ENCODE measurements at regions not wholly inside any gene's neighbourhood (a gene's known extent, or its start where the extent isn't known, plus 50 kb on each side); places are given as distances from the start of the nearest gene placed in this dataset.

DNA sequence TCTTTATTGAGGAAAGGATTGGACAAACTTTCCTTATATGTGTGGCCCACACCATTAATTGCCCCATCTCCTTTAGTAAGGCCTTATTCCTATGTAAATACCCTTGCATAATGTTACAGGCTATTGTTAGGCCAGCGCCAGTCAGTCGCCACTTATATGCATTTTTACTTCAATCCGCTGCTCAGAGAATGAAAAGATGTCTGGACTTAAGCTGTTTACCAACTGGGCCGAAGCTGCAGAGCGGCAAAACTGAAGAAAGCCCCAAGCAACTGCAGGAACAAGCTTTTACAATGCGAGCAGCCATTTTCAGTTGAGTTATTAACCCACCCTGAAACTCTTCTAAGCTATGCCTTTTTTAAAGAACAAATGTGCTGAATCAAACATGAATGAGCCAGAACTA is 92.1 kb upstream of the OTX2 start:
- no peak for DNase-seq

DNA sequence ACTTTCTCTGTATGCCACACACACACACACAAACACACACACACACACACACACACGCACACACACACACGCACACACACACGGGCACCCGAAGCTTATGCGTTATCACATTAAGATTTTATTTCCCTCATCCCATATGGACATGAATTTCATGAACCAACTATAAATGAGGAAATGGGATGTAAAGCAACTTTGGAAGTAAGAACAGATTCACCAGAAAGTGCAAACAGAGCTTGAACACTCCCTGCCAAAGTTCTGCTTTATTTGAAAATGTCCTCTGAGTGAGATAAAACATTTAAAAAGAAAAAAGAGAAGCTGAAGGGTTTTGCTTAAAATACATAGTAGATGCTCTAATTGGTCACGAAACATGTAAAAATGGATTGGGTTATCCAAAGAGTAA is 90.4 kb upstream of the OTX2 start:
- DNase-seq: no peak

DNA sequence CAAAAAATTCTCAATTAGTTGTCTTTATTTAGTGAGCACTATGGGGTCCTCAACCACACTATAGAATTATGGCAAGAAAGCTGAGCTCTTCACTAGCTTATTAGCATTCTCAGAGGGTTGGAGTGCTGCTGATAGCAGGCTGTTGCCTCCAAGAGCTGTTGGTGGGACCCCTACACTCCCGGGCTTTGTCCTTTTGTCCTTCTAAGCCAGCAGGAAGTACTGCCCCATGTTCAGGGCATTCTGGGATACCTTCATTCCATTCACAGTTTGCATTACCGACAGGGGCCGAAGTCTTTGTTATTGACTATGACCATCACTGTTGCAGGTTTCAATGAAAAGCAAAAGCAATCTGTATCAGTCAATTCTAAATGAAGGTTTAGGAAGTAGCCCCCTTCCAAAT is 89.5 kb upstream of the OTX2 start:
- DNase-seq: no peak

DNA sequence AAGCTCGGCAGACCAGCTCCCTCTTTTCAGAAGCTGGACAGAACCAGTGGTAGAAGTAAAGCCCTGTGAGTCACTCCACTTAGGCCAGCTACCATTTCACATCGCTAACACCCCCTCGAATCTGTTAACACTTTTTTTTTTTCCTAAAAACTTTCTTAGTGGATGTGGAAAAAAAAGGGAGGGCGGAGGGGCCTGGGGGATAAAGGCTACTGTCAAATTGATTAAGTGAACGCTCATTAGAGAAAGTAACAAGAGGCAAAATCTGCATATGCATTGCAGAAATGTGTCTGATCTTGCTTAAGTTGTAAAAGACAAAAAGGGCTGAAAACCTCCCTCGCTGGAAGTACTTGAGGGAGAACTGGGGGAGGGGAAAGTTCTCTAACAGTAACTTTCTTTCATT is 86.6 kb upstream of the OTX2 start:
- DNase-seq: no peak

DNA sequence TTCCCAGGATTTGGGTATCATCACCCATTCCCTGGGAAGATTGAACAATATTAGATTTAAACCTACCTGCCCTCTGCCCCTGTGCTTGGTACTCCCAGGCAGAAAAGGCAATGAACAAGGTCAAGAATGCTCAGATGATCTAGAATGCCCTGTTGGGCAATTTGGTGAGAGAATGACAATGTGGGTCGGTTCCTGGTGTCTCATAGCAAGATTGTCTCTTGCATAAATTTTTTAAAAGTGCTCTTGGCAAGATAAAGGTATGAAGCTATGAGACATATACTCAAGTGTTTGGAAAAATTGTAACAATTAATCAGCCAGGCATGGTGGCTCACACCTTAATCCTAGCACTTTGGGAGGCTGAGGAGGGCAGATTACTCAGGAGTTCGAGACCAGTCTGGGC is 86.0 kb upstream of the OTX2 start:
- DNase-seq: no peak

DNA sequence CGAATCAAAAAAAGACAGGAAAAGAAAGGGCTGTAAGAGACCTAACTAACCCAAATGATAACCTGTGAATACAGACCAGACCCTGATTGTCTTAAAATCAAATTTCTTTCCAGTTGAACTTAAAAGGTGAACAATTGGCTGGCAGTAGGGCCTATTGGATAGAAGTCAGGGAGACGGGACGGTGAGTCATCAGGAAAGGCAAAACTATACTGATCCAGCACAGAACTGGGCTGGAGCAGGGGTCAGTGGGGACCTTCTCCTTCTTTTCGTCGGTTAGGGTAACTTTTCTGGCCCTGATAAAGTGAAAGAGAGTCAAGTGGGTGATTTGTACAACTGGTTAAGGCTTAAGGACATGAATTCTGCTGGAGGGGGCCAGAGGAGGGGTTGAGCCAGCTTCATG is 84.9 kb upstream of the OTX2 start:
- DNase-seq: no peak

DNA sequence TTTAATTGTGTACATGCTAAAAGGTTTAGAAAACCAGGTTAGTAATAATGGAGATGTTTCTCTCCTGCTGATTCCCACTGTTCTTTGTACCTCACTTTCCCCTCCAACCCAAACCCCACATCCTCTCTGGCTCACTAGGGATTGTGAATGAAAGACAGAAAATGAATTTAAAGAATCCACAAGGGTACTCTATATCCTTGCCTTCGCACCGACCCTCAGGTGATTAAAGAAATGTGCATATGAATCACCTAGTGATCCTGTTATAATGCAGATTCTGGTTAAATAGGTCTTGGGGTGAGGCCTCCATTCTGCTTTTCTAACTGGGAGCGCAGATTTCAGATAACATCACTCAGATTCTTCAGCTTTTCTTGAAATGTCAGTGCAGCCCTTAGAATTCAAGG is 84.3 kb upstream of the OTX2 start:
- DNase-seq: no peak

DNA sequence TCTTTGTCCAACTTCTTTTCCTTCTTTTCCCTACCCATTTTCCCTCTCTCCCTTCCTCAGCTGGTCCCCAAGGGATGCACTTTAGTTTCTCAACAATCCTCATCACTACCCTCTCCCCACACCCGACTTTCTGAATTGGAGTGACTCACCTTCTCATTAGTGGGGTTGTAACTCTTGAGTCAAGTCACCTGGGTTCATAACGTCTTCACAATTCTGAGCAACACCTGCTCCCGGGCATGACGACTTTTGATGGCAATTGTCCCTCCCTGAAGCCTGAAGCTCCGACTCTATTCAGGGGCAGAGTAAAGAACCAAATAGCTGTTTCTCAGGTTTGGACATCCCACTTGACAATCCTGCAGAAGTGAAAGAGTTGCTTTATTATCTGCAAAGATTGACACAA is 82.7 kb upstream of the OTX2 start:
- no peak for DNase-seq

DNA sequence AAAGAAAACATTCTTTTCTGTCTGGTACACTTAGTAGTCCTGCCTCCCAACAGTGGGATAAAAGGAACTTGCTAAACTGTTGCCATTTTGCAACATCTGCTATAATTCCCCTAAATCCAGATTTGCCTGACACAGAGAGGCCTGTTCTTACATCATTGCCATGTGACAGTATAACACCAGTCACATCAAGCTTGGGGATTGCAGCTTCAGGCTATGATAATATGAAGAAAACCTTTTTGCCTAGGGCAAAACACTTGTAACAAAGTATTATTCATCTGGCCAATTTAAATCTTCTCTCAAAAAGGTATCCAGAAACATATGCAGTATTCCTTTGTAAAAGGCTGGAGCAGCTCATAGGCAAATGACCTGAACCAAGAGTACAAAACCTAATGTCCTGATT is 80.9 kb upstream of the OTX2 start:
- no peak for DNase-seq

DNA sequence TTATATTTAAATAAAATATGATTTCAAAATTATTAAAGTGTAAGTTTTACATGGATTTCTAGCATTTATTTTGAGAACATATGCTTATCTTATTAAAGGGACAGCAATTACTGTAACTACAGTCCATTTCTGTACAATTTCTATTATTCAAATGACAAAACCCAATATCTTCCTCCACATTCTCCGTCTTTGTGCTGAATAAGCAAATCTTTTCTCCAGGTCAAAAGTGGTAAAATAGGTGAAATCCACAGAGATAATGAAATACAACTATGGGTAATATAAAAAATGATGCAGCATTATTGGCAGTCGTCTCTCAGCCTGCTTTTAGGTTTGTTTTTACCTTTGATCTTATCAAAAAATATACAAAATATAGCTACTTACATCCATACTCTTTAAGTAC is 79.4 kb upstream of the OTX2 start:
- no peak for DNase-seq

DNA sequence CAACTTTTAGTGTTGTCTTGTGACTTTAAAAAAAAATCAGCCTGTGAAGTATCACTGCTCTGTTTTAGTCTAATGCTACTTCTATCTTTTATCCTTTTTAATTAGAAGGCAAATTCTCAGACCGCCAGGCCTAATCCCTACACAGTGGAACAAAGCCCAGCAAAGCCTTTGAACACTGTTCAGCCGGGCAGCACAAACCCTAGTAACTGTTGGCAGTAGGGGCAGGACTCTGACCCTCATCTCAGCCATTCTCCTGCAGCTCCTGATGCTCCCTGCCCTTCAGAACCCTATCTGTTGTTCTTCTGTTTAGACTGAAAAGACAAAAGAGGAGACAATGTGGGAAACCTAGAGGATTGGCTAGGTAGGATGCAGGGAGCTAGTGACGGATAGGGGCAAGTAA is 78.0 kb upstream of the OTX2 start:
- no peak for DNase-seq

DNA sequence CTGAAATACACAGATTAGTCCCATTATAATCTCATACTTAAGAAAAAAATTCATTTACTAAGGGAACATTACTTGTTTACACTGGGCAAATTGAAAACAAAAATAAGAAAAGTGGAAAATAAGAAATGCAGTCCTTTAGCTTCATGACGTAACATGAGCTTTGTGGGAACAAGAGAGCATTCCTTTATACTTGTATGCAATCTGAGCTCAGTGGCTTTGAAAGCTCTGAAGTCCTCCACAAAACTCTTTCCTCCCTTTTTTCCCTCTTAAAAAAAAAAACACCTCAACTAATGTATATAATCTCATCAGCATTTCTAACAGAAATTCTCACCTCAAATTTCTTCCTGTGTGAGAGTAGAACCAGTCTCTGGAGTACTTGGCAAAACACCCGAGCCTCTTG is 76.9 kb upstream of the OTX2 start:
- DNase-seq: no peak

DNA sequence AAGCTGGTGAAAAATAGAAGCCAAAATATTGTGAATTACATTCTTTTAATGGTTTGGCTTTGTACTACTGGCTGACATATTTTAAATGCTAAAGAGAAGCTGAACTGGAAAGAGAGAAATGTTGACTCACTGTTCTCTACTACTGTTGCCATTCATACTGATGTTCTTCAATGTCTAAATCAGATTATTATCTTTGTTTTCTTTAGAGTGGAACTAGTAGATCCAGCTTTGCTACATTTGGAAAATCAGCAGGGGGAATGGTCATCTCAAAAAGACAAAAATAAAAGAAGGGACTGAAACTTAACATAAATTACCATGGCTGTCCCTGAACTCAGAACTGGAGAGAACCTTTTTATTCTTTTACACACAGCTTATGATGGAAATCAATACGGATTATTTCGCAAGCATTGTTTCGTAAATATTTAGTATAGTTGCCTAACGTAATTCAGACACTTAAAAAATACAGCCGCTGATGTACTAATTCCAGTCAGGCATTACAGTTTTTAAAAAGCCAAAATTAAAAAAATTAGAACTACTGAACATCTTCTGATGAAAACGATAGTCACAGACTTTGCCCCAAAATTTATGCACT is 76.3 kb upstream of the OTX2 start:
- no peak for DNase-seq

DNA sequence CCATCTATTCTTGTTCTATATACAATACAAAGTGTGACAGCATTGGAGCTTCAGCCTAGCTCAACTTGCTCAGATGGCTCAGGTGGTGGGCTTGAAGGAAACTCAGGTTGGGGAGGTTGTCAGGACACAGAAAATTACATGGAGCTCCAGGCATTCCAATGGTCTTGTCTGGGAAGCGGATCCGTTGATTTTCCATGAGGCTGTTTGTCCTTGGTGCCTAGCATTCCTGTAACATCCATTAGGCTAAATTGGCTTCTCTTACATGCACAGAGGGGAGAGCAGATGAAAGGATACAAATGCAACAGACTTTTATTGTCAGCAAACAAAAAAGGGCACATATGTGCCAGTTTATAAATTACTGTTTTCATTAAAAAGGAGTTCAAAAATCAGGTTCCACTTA is 75.5 kb upstream of the OTX2 start:
- no peak for DNase-seq

DNA sequence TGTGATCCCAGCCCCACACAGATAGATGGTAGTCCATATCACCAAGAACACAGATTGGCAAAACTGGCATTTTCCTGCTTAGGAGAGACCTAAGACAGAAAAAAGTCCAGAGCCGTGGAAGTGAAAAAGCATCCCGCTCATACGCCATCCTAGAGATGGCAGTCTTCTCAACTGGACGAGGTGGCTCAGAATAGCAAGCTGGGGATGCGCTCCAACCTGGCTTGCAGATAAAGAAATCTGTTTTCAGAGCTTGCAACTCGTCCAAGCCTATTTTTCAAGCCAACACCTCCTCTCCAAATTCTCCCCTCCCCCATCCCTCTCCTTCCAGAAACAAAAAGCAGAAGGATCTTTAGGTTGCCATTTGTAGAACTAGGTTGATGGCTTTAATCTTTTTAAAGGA is 74.3 kb upstream of the OTX2 start:
- no peak for DNase-seq

DNA sequence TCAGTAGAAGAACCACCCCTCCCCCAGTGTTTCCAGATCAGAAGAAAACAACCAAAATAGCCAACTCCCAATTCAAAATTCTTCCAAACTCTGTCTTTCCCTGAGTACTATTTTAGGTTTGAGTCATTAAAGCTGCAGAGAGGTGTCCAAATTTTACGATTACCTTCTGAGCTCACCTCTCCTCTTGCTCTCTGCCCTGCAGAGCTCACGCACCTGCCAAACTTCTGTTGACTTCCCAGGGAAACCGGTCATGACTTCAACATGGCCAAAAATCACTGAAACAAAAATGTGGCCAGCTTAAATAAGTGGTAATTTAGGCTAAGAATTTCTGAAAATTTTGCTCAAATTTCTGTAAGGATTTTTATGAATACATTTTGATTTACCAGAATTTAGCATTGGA is 70.9 kb upstream of the OTX2 start:
- no peak for DNase-seq

DNA sequence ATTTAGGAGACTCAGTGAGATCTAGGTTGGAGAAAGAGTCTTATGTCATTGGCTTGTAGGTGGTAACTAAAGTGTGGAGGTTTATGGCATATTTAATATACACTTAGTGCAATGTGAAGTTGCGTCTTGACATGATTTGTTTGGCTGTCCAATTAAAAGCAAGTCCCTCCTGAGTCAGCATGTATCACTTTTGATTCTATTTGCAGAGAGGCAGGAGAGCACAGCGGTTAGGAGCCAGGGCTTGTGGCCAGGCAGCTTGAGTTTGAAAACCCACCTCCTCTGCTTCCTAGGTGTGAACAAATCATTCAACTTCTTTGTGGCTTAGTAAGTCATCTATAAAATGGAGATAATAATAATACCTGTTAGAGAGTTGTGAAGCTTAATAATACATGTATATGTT is 68.5 kb upstream of the OTX2 start:
- no peak for DNase-seq

DNA sequence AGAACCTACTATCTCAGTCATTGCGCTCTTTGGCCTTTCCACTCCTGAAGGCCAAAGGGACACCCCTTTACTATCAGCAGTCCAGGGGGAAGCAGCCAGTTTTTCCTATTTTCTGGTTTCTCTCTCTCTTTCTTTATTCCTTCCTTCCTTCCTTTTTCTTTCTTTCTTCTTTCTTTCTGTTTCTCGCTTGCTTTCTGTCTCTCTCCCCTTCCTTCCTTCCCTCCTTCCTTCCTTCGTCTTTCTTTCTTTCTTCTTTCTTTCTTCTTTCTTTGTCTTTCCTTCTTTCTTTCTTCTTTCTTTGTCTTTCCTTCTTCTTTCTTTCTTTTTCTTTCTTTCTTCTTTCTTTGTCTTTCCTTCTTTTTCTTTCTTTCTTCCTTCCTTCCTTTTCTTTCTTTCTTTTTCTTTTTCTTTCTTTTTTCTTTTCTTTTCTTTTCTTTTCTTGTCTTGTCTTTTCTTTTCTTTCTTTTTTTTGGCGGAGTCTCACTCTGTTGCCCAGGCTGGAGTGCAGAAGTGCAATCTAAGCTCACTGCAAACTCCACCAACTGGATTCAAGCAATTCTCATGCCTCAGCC is 64.9 kb upstream of the OTX2 start:
- no peak for DNase-seq

DNA sequence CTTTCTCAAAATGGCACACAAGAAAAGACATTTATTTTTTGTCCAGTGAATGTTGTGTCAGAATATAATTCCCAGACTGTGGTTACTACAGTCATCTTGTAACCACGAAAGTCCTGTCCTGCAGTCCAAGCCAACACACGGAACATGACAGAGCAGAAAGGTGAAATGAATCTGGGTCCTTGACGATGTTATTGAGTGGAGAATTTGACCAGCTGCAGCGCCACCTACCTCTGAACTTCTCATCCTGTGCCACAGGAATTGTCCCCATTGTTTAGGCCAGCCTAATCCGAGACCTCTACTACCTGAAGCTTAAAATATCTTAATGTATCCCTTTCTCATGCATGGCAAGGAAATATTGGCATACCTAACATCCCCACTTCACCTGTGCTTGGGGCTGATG is 64.1 kb upstream of the OTX2 start:
- DNase-seq: peak; percentile 13

DNA sequence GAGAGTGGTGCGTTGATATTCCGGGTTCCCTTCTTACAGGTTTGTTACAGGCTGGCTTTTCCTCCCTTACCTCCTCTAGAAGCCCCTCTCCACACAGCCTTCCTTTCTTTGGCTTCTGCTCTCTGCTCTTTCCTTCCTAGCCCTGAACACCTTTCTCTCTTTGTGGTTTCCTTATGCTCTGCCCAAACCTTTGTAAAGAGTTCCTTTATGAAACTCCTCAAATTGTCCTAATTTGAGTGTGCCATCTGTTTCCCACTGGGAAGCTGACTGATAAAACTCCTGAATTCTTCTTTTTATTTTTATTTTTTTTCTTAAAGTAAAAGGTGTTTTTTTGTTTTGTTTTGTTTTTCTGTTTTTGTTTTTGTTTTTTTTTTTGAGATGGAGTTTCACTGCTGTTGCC is 60.1 kb upstream of the OTX2 start:
- DNase-seq: no peak

DNA sequence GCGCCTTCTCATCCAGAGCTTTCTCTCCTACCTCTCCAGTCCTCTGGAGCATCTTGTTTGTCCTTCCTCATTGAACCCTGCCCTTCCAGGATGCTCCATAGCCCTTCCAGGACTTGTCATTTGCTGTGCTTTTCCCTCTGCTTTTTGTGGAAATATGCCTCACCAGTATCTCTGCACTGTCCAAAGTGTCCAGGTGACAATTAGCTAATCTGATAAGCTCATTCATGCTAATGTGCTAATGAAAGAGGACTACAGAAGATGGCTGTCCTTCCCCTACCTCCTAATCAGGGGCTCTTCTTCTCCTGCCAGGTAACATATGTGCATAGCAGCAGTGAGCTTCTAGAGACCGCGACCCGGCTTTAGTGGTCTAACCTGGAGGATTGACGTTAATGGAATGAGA is 58.4 kb upstream of the OTX2 start:
- DNase-seq: no peak

DNA sequence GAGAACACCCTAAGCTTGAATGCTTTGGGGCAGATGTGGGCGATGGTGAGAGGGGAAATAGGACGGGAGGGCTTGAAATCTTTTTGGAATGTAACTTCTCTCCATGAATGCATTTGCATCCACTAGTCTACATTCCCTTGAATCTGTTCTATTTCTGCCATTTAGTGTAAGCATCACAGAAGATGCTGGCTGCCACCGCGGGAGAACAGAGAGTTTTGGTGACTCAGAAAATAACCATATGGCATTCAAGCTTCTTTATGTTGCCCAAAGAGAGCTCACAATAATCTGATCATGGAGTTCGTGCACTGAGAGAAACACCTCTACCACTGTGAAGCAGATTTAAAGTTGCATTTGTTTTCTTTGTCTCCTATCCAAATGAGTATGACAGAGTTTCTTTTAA is 52.6 kb upstream of the OTX2 start:
- no peak for DNase-seq

DNA sequence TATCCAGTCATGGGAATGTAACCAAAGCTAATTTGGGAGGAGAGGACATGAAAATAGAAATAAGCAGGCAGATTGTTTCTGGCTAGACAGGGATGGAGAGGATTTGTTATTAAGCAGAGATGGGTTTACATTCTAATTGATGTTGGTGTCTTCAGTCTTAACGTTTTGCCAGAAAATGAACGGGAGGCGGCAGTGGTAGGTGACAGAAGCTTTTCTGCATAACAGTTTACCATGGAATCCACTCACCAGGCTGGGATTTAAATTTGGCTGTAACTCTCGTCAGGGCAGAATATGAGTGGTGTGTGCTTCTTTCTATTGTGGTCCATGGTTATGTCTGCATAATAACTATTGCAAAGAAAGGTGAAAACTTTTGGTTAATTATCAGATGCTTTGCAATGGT is 50.2 kb upstream of the OTX2 start:
- no peak for DNase-seq

Data from EL (cell line).